Neural progenitor cell (in vitro differentiated cells): ENCODE measurements at regions not wholly inside any gene's neighbourhood (a gene's known extent, or its start where the extent isn't known, plus 50 kb on each side); places are given as distances from the start of the nearest gene placed in this dataset.

Source experiments
- DNase-seq: peaks from one replicate; pipeline ENCODE4 v3.0.0-alpha.2; 2016; ENCODE audit warnings: low spot score
- H2AFZ ChIP-seq: fragments of 200-600 bp; sonication (generic); replicated peaks from 2 replicates; pipeline ENCODE4 v1.6.1; 2016; ENCODE audit warnings: antibody characterized with exemption
- H3F3A ChIP-seq: fragments of 200-600 bp; sonication (generic); 2 replicates; pipeline ENCODE4 v1.6.1; 2016; ENCODE audit warnings: antibody characterized with exemption, low read depth
- H3K27ac ChIP-seq: fragments of 200-600 bp; sonication (generic); 2 replicates; pipeline ENCODE4 v1.5.1; 2016; ENCODE audit warnings: mild to moderate bottlenecking
- H3K27me3 ChIP-seq: fragments of 200-600 bp; sonication (generic); 2 replicates; pipeline ENCODE4 v1.6.1; 2016; ENCODE audit warnings: mild to moderate bottlenecking, moderate library complexity
- H3K36me3 ChIP-seq: fragments of 200-600 bp; sonication (generic); 2 replicates; pipeline ENCODE4 v1.5.1; 2016
- H3K4me1 ChIP-seq: fragments of 200-600 bp; sonication (generic); 2 replicates; pipeline ENCODE4 v1.6.1; 2016; ENCODE audit warnings: mixed run types
- H3K4me2 ChIP-seq: fragments of 200-600 bp; sonication (generic); 2 replicates; pipeline ENCODE4 v1.6.1; 2016
- H3K4me3 ChIP-seq: fragments of 200-600 bp; sonication (generic); 2 replicates; pipeline ENCODE4 v1.5.1; 2016
- H3K79me2 ChIP-seq: fragments of 200-600 bp; sonication (generic); 2 replicates; pipeline ENCODE4 v1.6.1; 2016; ENCODE audit warnings: low read depth
- H3K9ac ChIP-seq: fragments of 200-600 bp; sonication (generic); 2 replicates; pipeline ENCODE4 v1.6.1; 2016
- H3K9me3 ChIP-seq: fragments of 200-600 bp; sonication (generic); 2 replicates; pipeline ENCODE4 v1.5.1; 2016; ENCODE audit warnings: low read depth
- H4K20me1 ChIP-seq: fragments of 200-600 bp; sonication (generic); 2 replicates; pipeline ENCODE4 v1.6.1; 2016; ENCODE audit warnings: low read depth
- H3K27ac Mint-ChIP-seq: 3 replicates; pipeline ENCODE4 v1.8.0; 2021; ENCODE audit warnings: mixed read lengths
- H3K27me3 Mint-ChIP-seq: 2 replicates; pipeline ENCODE4 v1.8.0; 2022; ENCODE audit warnings: low read depth, mild to moderate bottlenecking, inconsistent platforms, moderate library complexity, mixed read lengths; ENCODE audit not compliant: insufficient read depth
- H3K36me3 Mint-ChIP-seq: 3 replicates; pipeline ENCODE4 v1.8.0; 2021; ENCODE audit warnings: mixed read lengths
- H3K4me1 Mint-ChIP-seq: 3 replicates; pipeline ENCODE4 v1.8.0; 2021; ENCODE audit warnings: mixed read lengths
- H3K4me3 Mint-ChIP-seq: 3 replicates; pipeline ENCODE4 v1.8.0; 2021; ENCODE audit warnings: mild to moderate bottlenecking, moderate library complexity, mixed read lengths
- H3K9me3 Mint-ChIP-seq: 3 replicates; pipeline ENCODE4 v1.8.0; 2020; ENCODE audit warnings: mixed read lengths
- EZH2 ChIP-seq: fragments of 200-600 bp; sonication (generic); IDR thresholded peaks from 2 replicates; pipeline ENCODE4 v1.6.1; 2017; ENCODE audit warnings: antibody characterized with exemption, mild to moderate bottlenecking, moderate library complexity
- EZH2phosphoT487 ChIP-seq: fragments of 200-600 bp; sonication (generic); IDR thresholded peaks from 2 replicates; pipeline ENCODE4 v1.6.1; 2017; ENCODE audit warnings: antibody characterized with exemption
- TF ChIP-seq, protein P1 (sequence below): fragments of 200-600 bp; sonication (generic); IDR thresholded peaks from 2 replicates; pipeline ENCODE4 v1.5.1; 2017; ENCODE audit warnings: antibody characterized with exemption, mild to moderate bottlenecking

DNA sequence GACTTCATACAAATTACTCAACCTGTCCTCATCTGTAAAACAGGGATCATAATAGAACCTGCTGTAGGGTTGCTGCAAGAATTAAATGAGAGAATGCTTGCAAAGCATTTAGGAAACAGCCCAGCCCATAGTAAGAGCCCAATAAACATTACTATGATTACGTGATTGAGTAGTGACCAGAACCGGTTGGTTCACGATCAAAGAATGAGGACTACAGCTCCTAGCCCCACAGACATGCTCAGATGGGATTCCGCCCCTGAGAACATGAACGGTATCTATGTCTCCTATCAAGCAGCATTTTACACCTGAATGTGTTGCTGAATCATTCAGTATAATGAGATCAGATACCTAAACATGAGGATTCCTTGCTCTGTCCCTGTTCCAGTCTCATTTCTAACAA, 104.8 kb upstream of the ZNF648 start:
- Histone ChIP-seq H3K36me3 (no peaks in the 10 kb centered on the region), H3K4me1 (no peaks in the 10 kb centered on the region), H2AFZ (no peak overlapping the region), H3K27ac (no peak overlapping the region), H3K9me3 (no peaks in the 10 kb centered on the region), H3K27me3 (no peaks in the 10 kb centered on the region), H3F3A (no peaks in the 10 kb centered on the region), H3K79me2 (no peaks in the 10 kb centered on the region), H3K4me2 (no peak overlapping the region), H3K4me3 (no peak overlapping the region), H4K20me1 (no peaks in the 10 kb centered on the region), H3K9ac (no peak overlapping the region)
- Mint-ChIP-seq H3K36me3 (no peaks in the 10 kb centered on the region), H3K4me1 (peaks cover 12% of the 10 kb centered on the region), H3K4me3 (no peak overlapping the region), H3K27me3 (no peaks in the 10 kb centered on the region), H3K27ac (no peak overlapping the region), H3K9me3 (no peaks in the 10 kb centered on the region)
- TF ChIP-seq EZH2phosphoT487 (no peak), EZH2 (no peak)
- TF ChIP-seq, protein P1, sequence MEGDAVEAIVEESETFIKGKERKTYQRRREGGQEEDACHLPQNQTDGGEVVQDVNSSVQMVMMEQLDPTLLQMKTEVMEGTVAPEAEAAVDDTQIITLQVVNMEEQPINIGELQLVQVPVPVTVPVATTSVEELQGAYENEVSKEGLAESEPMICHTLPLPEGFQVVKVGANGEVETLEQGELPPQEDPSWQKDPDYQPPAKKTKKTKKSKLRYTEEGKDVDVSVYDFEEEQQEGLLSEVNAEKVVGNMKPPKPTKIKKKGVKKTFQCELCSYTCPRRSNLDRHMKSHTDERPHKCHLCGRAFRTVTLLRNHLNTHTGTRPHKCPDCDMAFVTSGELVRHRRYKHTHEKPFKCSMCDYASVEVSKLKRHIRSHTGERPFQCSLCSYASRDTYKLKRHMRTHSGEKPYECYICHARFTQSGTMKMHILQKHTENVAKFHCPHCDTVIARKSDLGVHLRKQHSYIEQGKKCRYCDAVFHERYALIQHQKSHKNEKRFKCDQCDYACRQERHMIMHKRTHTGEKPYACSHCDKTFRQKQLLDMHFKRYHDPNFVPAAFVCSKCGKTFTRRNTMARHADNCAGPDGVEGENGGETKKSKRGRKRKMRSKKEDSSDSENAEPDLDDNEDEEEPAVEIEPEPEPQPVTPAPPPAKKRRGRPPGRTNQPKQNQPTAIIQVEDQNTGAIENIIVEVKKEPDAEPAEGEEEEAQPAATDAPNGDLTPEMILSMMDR, result no peak
- DNase-seq, result no peak

GRCh38 chr1:182164273-182164672, 102.8 kb upstream of the ZNF648 start:
- peaks cover 12% of the 10 kb centered on the region for H3K4me1 Mint-ChIP-seq
- H4K20me1 ChIP-seq, result no peaks in the 10 kb centered on the region
- no peak overlapping the region for H3K4me3 ChIP-seq
- no peak for TF ChIP-seq EZH2
- H3K36me3 ChIP-seq, result no peaks in the 10 kb centered on the region
- H3K27me3 Mint-ChIP-seq, result no peaks in the 10 kb centered on the region
- H3K9me3 Mint-ChIP-seq, result peaks cover 8% of the 10 kb centered on the region
- no peaks in the 10 kb centered on the region for H3F3A ChIP-seq
- H3K9ac ChIP-seq, result no peak overlapping the region
- H3K27me3 ChIP-seq, result no peaks in the 10 kb centered on the region
- H3K4me1 ChIP-seq, result no peaks in the 10 kb centered on the region
- no peaks in the 10 kb centered on the region for H3K36me3 Mint-ChIP-seq
- no peak overlapping the region for H3K27ac Mint-ChIP-seq
- no peak overlapping the region for H3K4me3 Mint-ChIP-seq
- no peaks in the 10 kb centered on the region for H3K79me2 ChIP-seq
- no peak overlapping the region for H3K4me2 ChIP-seq
- H3K27ac ChIP-seq, result no peak overlapping the region
- H3K9me3 ChIP-seq, result peaks cover 2% of the 10 kb centered on the region
- DNase-seq, result no peak
- no peak overlapping the region for H2AFZ ChIP-seq

DNA sequence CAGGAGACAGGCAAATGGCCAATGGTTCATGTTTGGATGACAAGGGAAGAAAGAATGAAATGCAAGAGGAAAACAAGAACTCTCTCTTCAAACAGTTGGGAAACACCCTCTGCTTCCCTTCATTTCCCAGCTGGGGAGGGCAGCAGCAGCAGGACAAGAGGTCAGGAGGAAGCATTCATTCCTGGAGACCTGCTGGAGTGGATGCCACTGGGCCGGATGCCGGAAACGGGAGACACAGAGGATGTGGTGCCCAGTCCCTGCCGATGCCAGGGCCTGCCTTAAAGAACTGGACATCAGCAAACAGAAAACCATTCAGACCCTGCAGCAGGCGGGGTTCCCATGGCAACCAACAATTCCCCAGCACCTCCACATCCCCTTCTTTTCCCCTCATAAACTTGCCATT, 102.3 kb upstream of the ZNF648 start:
- H3K27ac ChIP-seq, result no peak overlapping the region
- Mint-ChIP-seq H3K36me3 (no peaks in the 10 kb centered on the region), H3K9me3 (peaks cover 9% of the 10 kb centered on the region), H3K27me3 (no peaks in the 10 kb centered on the region), H3K4me3 (no peak overlapping the region), H3K27ac (peak overlapping the region; percentile 81), H3K4me1 (peaks cover 12% of the 10 kb centered on the region)
- H4K20me1 ChIP-seq, result no peaks in the 10 kb centered on the region
- DNase-seq, result no peak
- peaks cover 6% of the 10 kb centered on the region for H3K9me3 ChIP-seq
- no peak overlapping the region for H2AFZ ChIP-seq
- H3K9ac ChIP-seq, result no peak overlapping the region
- TF ChIP-seq, protein P1, result no peak
- no peak for TF ChIP-seq EZH2phosphoT487
- no peak for TF ChIP-seq EZH2
- no peaks in the 10 kb centered on the region for H3K36me3 ChIP-seq
- no peaks in the 10 kb centered on the region for H3K4me1 ChIP-seq
- no peak overlapping the region for H3K4me3 ChIP-seq
- H3K27me3 ChIP-seq, result no peaks in the 10 kb centered on the region
- no peaks in the 10 kb centered on the region for H3F3A ChIP-seq
- no peak overlapping the region for H3K4me2 ChIP-seq
- no peaks in the 10 kb centered on the region for H3K79me2 ChIP-seq

- Histone ChIP-seq H3K4me1 (no peaks in the 10 kb centered on the region), H2AFZ (no peak overlapping the region), H3K9ac (no peak overlapping the region), H3K79me2 (no peaks in the 10 kb centered on the region), H3K27ac (no peak overlapping the region), H4K20me1 (no peaks in the 10 kb centered on the region), H3K4me2 (no peak overlapping the region), H3K27me3 (no peaks in the 10 kb centered on the region), H3K9me3 (peaks cover 8% of the 10 kb centered on the region), H3F3A (no peaks in the 10 kb centered on the region), H3K36me3 (no peaks in the 10 kb centered on the region), H3K4me3 (no peak overlapping the region)
- Mint-ChIP-seq H3K4me1 (peaks cover 12% of the 10 kb centered on the region), H3K27me3 (no peaks in the 10 kb centered on the region), H3K27ac (no peak overlapping the region), H3K9me3 (peaks cover 12% of the 10 kb centered on the region), H3K36me3 (no peaks in the 10 kb centered on the region), H3K4me3 (no peak overlapping the region)
- DNase-seq, result no peak
- no peak for TF ChIP-seq EZH2phosphoT487
- no peak for TF ChIP-seq EZH2
- TF ChIP-seq, protein P1, result no peak
Measured at GRCh38 chr1:182159443-182159842, 97.9 kb upstream of the ZNF648 start.
